Vagina (tissue), 2 donors: ENCODE measurements at regions not wholly inside any gene's neighbourhood (a gene's known extent, or its start where the extent isn't known, plus 50 kb on each side); places are given as distances from the start of the nearest gene placed in this dataset.

Experiments used
- DNase-seq, 2 donors: peaks; one replicate each; pipeline ENCODE4 v3.0.0-alpha.2; 2017; ENCODE audit errors: extremely low spot score in 2 of 2
- H3K27ac ChIP-seq: fragments of 200-600 bp; sonication (generic); one replicate; pipeline ENCODE4 v1.5.1; 2019
- H3K27me3 ChIP-seq: fragments of 200-600 bp; sonication (generic); one replicate; pipeline ENCODE4 v1.5.1; 2019
- H3K36me3 ChIP-seq, 2 donors: fragments of 200-600 bp; sonication (generic); one replicate each; pipeline ENCODE4 v1.5.1; 2017 to 2019
- H3K4me1 ChIP-seq: fragments of 200-600 bp; sonication (generic); one replicate; pipeline ENCODE4 v1.5.1; 2019
- H3K4me3 ChIP-seq, 2 donors: fragments of 200-600 bp; sonication (generic); 1 replicate in 1 of 2; 2 replicates in 1 of 2; pipeline ENCODE4 v1.5.1; 2016 to 2019
- H3K9me3 ChIP-seq: fragments of 200-600 bp; sonication (generic); one replicate; pipeline ENCODE4 v1.5.1; 2019
- POLR2A ChIP-seq, 2 donors: fragments of 450-650 bp; IDR thresholded peaks; one replicate each; pipeline ENCODE4 v1.6.1; 2017; ENCODE audit warnings: antibody characterized with exemption in 2 of 2, mild to moderate bottlenecking in 2 of 2, moderate library complexity in 2 of 2
- POLR2AphosphoS5 ChIP-seq, 2 donors: sonication (generic); formaldehyde crosslinking; IDR thresholded peaks; one replicate each; pipeline ENCODE4 v1.9.0; 2017; ENCODE audit warnings: antibody characterized with exemption in 2 of 2, mild to moderate bottlenecking in 2 of 2, low read depth in 1 of 2; ENCODE audit not compliant: insufficient read depth in 1 of 2
- intact Hi-C: fragments of 100-400 bp; cut with DNase I; formaldehyde crosslinking; loops from one replicate; pipeline ENCODE4 v1.15.1; 2023
- TF ChIP-seq, protein P1 (sequence below), 3 experiments: fragments of 450-650 bp in 2 of 3; fragments of 200-600 bp in 1 of 3; sonication (generic) in 1 of 3; IDR thresholded peaks; one replicate each; pipeline ENCODE4 v1.5.1; 2017 to 2019; ENCODE audit warnings: antibody characterized with exemption in 3 of 3, mild to moderate bottlenecking in 2 of 3, moderate library complexity in 2 of 3

DNA sequence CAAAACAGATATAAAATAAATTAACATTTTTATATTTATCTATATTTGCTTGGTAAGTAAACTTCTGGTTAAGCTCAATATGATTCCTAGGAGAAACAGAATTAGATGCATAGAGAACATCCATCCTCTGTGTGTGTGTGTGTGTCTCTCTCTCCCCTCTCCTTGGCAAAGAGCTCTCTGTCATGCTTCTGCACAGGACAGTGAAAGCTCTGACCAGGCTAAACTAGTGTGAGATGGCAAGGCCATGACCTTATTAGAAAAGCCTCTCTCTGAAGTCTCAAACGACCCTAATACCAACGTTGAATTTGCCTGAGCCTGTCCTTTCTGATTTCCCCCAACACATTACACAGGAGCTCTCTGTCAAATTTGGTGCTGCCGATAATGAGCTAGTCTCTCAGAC lies 746.0 kb downstream of the VGLL3 start:
- H3K36me3 ChIP-seq: no peaks in the 10 kb centered on the region
- DNase-seq: no peak
- H3K9me3 ChIP-seq: no peaks in the 10 kb centered on the region
- intact Hi-C loops: no loop called here
- TF ChIP-seq POLR2A (IDR thresholded peaks at IDR 0.05): no peak
- TF ChIP-seq POLR2AphosphoS5 (IDR thresholded peaks at IDR 0.05; ENCODE audit: insufficient read depth in 1 of 2, low read depth in 1 of 2): no peak
- TF ChIP-seq, protein P1, sequence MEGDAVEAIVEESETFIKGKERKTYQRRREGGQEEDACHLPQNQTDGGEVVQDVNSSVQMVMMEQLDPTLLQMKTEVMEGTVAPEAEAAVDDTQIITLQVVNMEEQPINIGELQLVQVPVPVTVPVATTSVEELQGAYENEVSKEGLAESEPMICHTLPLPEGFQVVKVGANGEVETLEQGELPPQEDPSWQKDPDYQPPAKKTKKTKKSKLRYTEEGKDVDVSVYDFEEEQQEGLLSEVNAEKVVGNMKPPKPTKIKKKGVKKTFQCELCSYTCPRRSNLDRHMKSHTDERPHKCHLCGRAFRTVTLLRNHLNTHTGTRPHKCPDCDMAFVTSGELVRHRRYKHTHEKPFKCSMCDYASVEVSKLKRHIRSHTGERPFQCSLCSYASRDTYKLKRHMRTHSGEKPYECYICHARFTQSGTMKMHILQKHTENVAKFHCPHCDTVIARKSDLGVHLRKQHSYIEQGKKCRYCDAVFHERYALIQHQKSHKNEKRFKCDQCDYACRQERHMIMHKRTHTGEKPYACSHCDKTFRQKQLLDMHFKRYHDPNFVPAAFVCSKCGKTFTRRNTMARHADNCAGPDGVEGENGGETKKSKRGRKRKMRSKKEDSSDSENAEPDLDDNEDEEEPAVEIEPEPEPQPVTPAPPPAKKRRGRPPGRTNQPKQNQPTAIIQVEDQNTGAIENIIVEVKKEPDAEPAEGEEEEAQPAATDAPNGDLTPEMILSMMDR (IDR thresholded peaks at IDR 0.05): no peak
- no peaks in the 10 kb centered on the region for H3K4me1 ChIP-seq
- no peak overlapping the region for H3K27ac ChIP-seq
- no peaks in the 10 kb centered on the region for H3K27me3 ChIP-seq
- H3K4me3 ChIP-seq: no peak overlapping the region

DNA sequence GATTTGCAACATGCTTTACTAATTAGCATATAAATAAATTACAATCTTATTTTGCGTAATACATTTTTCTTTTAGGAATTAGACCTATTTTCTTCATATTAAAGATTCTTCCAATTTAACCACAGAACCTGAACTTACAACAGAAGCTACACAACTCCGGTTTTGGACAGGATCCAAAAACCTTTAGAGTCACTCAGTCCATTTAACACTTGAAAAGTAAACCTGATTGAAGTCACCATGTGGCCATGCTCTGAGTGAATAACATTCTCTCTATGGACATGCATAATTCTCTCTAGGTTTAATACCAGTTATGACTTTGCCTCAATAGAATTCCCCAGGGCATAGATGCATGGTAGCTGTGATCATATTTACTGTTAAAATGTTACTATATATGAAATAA lies 751.0 kb downstream of the VGLL3 start:
- TF ChIP-seq, protein P1 (IDR thresholded peaks at IDR 0.05): no peak
- TF ChIP-seq POLR2A (IDR thresholded peaks at IDR 0.05): no peak
- TF ChIP-seq POLR2AphosphoS5 (IDR thresholded peaks at IDR 0.05; ENCODE audit: insufficient read depth in 1 of 2, low read depth in 1 of 2): no peak
- Histone ChIP-seq H3K4me1 (no peaks in the 10 kb centered on the region), H3K4me3 (no peak overlapping the region), H3K27ac (no peak overlapping the region), H3K27me3 (no peaks in the 10 kb centered on the region), H3K9me3 (no peaks in the 10 kb centered on the region), H3K36me3 (no peaks in the 10 kb centered on the region)
- intact Hi-C loops: no loop called here
- DNase-seq: no peak

DNA sequence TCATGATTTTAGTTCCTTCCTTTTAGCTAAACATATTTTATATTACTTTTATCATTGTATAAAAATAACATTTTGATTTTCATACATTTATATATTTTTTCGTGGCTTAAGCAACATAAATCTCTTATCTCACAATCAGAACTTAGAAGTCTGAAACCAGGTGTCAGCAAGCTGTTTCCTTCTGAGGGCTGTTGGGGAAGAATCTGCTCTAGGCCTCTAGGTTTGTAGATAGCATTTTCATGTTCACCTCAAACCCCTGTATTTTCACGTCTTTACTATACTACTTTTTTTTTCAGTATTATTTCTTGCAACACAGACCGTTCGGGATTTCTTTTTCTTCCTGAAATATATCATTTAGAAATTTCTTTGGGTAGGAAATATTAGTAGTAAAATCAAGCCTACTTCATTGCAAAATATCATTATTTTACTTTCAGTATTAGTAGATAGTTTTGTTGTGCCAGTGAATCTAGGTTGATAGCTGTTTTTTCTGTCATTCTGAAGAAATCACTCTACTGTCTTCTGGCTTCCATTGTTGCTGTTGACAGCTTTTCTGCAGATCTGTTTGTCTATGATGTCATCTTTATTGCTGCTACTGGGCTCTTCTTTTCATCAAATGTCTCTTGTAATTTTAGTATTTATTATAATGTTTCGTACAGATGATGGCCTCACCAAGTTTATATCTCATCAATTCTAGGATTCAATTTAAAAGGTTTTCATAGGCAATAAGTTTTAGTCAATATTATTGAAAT lies 756.3 kb downstream of the VGLL3 start:
- no peaks in the 10 kb centered on the region for H3K36me3 ChIP-seq
- no peak for DNase-seq
- H3K4me1 ChIP-seq: no peaks in the 10 kb centered on the region
- intact Hi-C loops: no loop called here
- H3K27me3 ChIP-seq: no peaks in the 10 kb centered on the region
- no peak overlapping the region for H3K27ac ChIP-seq
- H3K9me3 ChIP-seq: no peaks in the 10 kb centered on the region
- no peak overlapping the region for H3K4me3 ChIP-seq
- TF ChIP-seq POLR2AphosphoS5 (IDR thresholded peaks at IDR 0.05; ENCODE audit: insufficient read depth in 1 of 2, low read depth in 1 of 2): no peak

DNA sequence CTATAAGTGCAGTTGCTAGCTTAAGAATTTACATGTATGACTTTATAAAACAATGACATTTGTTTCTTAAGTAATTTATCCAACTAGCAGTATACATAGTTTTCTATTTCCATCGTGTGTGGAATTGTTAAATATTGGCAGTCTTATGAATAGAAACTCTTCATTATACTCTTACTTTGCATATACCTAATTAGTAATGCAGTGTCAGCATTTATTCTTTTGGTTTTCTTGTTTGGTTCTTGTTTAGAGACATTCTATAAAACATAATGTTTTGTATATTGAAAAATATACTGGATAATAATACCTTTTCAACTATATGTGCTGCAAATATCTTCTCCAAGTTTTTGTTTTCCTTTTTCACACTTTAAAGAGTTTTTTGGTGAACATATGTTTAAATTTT lies 760.2 kb downstream of the VGLL3 start:
- intact Hi-C loops: no loop called here

DNA sequence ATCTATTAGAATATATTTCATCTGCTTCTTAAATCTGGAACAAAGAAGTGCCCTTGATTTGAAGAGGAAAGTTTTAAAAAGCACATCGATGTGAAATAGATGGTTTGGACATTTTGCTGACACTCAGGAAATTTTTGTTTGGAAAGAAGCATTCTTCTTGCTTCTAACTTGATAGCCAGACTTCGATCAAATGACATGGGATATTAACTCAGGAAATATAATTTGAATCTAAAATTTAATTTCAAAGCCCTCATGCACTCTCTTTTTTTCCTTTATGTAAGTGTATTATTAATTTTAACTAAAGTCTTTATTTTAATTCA lies 761.2 kb downstream of the VGLL3 start:
- Histone ChIP-seq H3K27ac (no peak overlapping the region), H3K27me3 (no peaks in the 10 kb centered on the region), H3K9me3 (no peaks in the 10 kb centered on the region), H3K36me3 (no peaks in the 10 kb centered on the region), H3K4me1 (no peaks in the 10 kb centered on the region), H3K4me3 (no peak overlapping the region)
- no peak for DNase-seq
- intact Hi-C loops: no loop called here
- TF ChIP-seq, protein P1 (IDR thresholded peaks at IDR 0.05): no peak
- TF ChIP-seq POLR2A (IDR thresholded peaks at IDR 0.05) (no peak), POLR2AphosphoS5 (IDR thresholded peaks at IDR 0.05; ENCODE audit: insufficient read depth in 1 of 2, low read depth in 1 of 2) (no peak)

More for the DNA sequence above, 760.2 kb downstream of the VGLL3 start:
- no peaks in the 10 kb centered on the region for H3K9me3 ChIP-seq
- no peak for TF ChIP-seq POLR2AphosphoS5 (IDR thresholded peaks at IDR 0.05; ENCODE audit: insufficient read depth in 1 of 2, low read depth in 1 of 2)
- H3K27ac ChIP-seq: no peak overlapping the region
- H3K36me3 ChIP-seq: no peaks in the 10 kb centered on the region
- H3K27me3 ChIP-seq: no peaks in the 10 kb centered on the region
- no peak for DNase-seq
- no peak overlapping the region for H3K4me3 ChIP-seq
- H3K4me1 ChIP-seq: no peaks in the 10 kb centered on the region

DNA sequence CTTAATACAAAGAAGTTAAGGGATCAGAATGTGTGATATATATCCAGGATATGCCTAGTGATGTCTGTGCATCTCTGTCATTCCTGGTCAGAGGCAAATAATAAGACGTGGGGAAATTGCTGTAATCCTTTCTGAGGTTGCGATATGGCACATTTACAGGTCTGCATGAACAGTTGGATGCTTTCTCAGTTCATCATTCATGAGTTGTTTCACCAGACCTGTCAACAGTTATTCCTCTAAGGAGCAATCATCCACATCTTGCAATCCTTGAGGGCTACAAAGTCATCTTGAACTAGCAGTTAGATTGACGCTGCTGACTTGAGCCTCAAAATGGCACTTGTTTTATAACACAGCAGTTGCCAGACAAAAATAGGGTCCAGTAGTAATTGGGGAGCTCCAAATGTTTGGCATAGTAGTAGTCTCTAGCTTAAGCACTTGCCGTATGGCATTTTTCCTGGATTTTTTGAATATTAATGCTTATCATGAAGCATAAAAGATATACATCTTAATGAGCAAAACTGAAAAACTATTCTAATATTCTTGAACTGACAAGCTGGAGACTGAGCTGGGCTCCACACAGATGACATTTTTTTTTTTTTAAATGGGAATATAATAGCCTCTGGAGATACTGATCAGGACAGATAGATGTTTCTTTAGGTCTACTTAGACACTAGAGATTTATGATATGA lies 761.7 kb downstream of the VGLL3 start:
- H3K27me3 ChIP-seq: no peaks in the 10 kb centered on the region
- no peaks in the 10 kb centered on the region for H3K4me1 ChIP-seq
- H3K36me3 ChIP-seq: no peaks in the 10 kb centered on the region
- no peak overlapping the region for H3K4me3 ChIP-seq
- intact Hi-C loops: no loop called here
- TF ChIP-seq POLR2AphosphoS5 (IDR thresholded peaks at IDR 0.05; ENCODE audit: insufficient read depth in 1 of 2, low read depth in 1 of 2) (no peak), POLR2A (IDR thresholded peaks at IDR 0.05) (no peak)
- TF ChIP-seq, protein P1 (IDR thresholded peaks at IDR 0.05): no peak
- DNase-seq: no peak
- H3K9me3 ChIP-seq: no peaks in the 10 kb centered on the region
- H3K27ac ChIP-seq: no peak overlapping the region
